BLaER1 (cell line): ENCODE measurements at regions not wholly inside any gene's neighbourhood (a gene's known extent, or its start where the extent isn't known, plus 50 kb on each side); places are given as distances from the start of the nearest gene placed in this dataset.

Experiments
- H3K27ac ChIP-seq: shearing (Covaris generic); formaldehyde crosslinking; 2 replicates; pipeline ENCODE4 v1.8.1; 2022
- H3K27me3 ChIP-seq: shearing (Covaris generic); formaldehyde crosslinking; 2 replicates; pipeline ENCODE4 v1.8.1; 2022
- H3K36me3 ChIP-seq: shearing (Covaris generic); formaldehyde crosslinking; 2 replicates; pipeline ENCODE4 v1.8.1; 2022
- H3K4me1 ChIP-seq: shearing (Covaris generic); formaldehyde crosslinking; 2 replicates; pipeline ENCODE4 v1.8.1; 2022
- H3K4me2 ChIP-seq: shearing (Covaris generic); formaldehyde crosslinking; 2 replicates; pipeline ENCODE4 v1.8.1; 2022
- H3K4me3 ChIP-seq: shearing (Covaris generic); formaldehyde crosslinking; 2 replicates; pipeline ENCODE4 v1.8.1; 2022
- H3K9ac ChIP-seq: shearing (Covaris generic); formaldehyde crosslinking; 2 replicates; pipeline ENCODE4 v1.8.1; 2022
- H3K9me3 ChIP-seq: shearing (Covaris generic); formaldehyde crosslinking; 2 replicates; pipeline ENCODE4 v1.8.1; 2022
- H4K20me1 ChIP-seq: shearing (Covaris generic); formaldehyde crosslinking; 2 replicates; pipeline ENCODE4 v1.8.1; 2022
- Cebpa-rat ChIP-seq: shearing (Covaris generic); IDR thresholded peaks from 2 replicates; pipeline ENCODE4 v1.8.1; 2022

DNA sequence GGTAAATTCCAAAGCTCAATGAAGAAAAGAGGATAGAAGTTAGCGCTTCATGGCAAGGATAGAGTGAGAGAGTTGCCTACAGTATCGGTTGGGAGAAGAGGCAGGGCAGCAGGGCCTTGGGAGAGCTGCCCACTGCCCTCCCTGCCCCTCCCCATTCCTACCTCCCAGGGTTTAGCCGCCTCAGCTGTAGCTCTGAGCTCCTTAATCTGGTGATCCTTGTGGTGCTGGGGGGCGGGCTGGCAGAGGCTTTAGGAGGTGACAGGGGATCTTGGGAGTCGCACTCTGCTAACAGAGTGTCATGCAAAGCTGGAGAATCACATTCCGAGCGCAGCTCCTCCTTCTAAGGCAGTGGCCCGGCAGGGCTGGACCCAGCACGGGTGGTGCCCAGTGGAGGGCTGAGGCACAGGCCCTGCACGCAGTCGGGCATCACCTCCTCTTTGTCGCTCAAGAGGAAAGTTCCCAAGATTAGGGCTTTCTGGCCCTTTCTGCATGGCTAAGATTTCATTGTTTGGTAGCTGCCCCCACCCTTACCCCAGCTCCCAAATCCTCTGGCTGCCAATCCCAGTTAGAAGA is 57.1 kb upstream of the POLG start:
- Histone ChIP-seq H3K9me3 (no peaks in the 10 kb centered on the region), H3K4me2 (no peak overlapping the region), H4K20me1 (no peaks in the 10 kb centered on the region), H3K4me1 (peaks cover 29% of the 10 kb centered on the region), H3K27ac (no peak overlapping the region), H3K36me3 (no peaks in the 10 kb centered on the region), H3K9ac (no peak overlapping the region), H3K4me3 (no peak overlapping the region), H3K27me3 (peaks cover 3% of the 10 kb centered on the region; the same call in 1 of the 2 replicates)
- no peak for TF ChIP-seq Cebpa-rat

DNA sequence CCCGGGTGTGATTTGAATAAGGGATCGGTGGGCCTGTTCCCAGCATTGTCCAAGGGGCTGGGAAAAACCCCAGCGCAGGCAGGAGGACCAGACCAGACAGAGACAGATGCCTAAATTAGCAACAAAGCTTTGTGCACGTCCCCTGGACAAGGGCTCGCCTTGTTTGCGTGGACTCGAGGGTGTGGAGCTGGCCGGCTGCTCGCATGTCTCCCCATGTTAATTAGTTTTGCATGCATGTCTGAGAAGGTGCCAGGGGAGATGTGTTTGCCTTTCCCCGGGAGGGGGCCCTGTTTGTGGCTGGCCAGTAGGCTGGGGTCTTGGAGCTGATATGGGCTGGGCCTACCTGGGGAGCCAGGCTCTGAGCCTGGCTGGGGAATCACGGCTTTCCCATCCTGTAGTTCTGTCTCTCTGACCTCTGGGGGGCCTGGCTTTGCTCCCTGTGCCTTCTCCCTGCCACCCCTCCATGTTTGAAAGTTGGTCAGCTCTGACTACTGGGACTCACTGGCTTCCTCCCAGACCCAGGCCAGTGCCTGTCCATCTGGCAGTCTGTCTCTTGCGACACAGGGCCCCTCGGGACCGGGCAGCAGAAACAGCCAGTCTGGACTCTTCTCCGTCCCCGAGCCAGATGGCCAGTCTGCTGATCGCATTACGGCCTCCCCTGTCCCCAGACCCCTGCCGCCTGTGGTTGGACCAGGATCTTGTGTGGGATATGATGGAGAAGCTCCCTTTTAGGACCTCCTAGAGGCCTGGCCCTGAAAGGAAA is 55.4 kb upstream of the POLG start:
- Histone ChIP-seq H3K9me3 (no peaks in the 10 kb centered on the region), H4K20me1 (no peaks in the 10 kb centered on the region), H3K4me1 (peaks cover 26% of the 10 kb centered on the region), H3K27ac (no peak overlapping the region), H3K4me2 (no peak overlapping the region), H3K9ac (no peak overlapping the region), H3K4me3 (no peak overlapping the region), H3K27me3 (no peaks in the 10 kb centered on the region), H3K36me3 (no peaks in the 10 kb centered on the region)
- TF ChIP-seq Cebpa-rat = no peak

DNA sequence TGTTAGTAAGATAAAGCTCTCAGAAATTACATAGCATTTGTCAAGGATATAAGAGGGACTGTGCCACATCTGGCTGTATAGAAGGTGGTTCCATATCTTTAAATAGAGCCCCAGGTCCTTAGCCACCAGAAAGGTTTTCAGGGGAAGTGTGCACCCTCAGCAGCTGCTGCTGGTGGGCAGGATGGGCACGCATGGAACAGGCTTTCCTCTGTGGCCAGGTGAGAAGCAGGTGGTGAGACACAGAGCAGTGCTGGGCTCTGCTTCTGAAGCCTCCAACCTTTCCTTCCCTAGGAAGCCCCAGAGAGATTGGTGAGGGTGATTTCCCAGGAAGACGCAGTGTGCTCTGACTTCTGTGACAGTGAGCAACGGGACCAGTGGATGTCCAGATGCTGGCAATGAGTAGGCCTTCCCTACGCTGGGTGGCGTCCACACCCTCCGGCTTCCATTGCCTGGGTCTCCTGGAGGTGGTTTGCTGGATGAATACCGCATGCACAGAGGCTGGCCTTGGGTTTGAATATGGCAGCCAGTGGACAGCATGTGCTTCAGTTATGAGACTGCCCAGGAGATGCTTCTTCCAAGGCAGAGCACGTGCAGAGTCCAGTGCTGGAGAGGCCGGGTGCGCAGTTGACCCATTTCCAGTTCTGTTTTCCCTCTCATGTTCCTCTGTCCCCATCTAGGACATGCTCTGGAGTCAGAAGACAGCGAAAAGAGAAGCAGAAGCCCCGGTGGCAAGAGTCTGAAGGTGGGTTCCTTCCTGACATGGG is 52.7 kb upstream of the POLG start:
- TF ChIP-seq Cebpa-rat = no peak
- H3K36me3 ChIP-seq = no peaks in the 10 kb centered on the region
- no peak overlapping the region for H3K27ac ChIP-seq
- no peak overlapping the region for H3K4me3 ChIP-seq
- H3K27me3 ChIP-seq = no peaks in the 10 kb centered on the region
- H3K9ac ChIP-seq = no peak overlapping the region
- no peak overlapping the region for H3K4me2 ChIP-seq
- peaks cover 26% of the 10 kb centered on the region for H3K4me1 ChIP-seq
- H3K9me3 ChIP-seq = no peaks in the 10 kb centered on the region
- H4K20me1 ChIP-seq = no peaks in the 10 kb centered on the region

DNA sequence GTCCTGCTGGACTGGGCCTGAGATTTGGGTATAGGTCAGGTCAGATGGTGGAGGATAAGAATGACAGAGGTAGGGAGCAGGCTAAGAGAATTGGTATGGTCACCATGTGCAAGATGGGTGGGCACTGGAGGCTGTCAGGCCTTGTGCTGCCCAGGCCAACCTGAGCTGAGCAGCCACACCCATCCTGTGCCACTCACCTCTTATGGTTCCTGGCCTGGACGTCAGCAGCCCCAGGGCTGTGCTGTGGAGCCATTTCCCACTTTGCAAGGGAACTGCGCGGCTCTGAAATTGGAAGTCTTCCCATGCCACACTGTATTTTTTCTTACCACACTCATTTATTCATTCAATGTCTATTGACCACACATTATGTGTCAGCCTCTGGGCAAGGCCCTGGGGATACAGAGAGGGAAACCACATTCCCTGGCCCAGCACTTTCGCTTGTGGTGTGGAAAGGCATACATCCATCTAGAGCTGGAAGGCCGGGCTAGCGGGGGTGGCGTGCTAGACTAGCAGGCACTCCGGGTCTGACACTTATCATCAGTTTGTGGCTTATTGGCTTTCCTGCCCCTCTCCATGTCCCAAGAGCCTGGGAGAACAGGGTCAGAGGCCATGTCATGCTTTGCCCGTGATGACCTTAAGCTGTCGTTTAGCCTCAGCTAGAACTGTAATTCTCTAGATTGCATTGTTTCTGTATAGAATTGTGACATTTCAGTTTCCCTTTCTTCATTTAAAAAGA is 51.1 kb upstream of the POLG start:
- Histone ChIP-seq H3K9me3 (no peaks in the 10 kb centered on the region), H3K27me3 (peaks cover 7% of the 10 kb centered on the region), H4K20me1 (no peaks in the 10 kb centered on the region), H3K4me2 (no peak overlapping the region), H3K4me1 (peaks cover 26% of the 10 kb centered on the region), H3K9ac (no peak overlapping the region), H3K4me3 (no peak overlapping the region), H3K36me3 (no peaks in the 10 kb centered on the region), H3K27ac (no peak overlapping the region)
- TF ChIP-seq Cebpa-rat = no peak
